ENCODE measurements at regions not wholly inside any gene's neighbourhood (a gene's known extent, or its start where the extent isn't known, plus 50 kb on each side); places are given as distances from the start of the nearest gene placed in this dataset.
"Not testable (repeated sequence)": the region's sequence is repeated elsewhere in the genome, so short reads cannot be mapped to it uniquely, and the experiment has no call there.

DNA sequence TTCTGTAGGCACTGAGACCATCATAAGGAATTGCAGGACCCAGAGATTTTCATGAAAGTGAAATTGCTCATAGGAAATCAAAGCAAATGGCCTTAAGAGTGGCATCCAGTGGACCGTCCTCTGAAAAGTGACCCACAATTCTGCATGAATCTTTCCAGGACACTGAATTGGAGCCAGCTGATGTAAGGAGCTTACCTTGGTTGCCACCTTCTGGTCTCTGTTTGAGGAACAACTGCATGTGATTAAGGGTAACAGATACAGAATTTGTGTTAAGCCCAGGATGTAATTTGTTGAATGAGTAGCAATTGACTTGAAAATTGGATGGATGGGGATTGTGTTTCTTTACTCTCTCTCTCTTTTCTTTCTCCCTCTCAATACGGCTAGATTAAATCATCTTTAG is 49.9 kb upstream of the GAS1 start:
- DNase-seq (ENCODE audit: low read depth in 4 of 4, low spot score in 3 of 4), result no peak

DNA sequence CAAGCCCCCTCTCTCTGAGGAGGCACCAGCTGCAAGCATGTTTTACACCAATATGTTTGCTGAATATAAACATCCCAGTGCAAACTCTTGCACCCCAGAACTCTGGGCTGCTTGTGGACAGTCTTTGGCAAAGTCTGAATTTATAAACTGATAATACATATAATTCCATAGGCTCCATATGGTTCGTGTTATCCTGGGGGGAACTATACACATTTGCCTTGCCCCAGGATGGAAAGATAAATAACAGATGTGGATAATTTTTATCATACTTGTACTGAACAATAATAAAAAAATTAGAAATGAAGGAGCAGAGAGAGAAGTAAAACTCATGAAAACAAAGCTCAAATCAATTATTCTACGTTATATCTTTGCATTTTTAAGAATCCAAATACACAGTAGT is 50.6 kb upstream of the GAS1 start:
- DNase-seq (ENCODE audit: low read depth in 4 of 4, low spot score in 3 of 4), result no peak

DNA sequence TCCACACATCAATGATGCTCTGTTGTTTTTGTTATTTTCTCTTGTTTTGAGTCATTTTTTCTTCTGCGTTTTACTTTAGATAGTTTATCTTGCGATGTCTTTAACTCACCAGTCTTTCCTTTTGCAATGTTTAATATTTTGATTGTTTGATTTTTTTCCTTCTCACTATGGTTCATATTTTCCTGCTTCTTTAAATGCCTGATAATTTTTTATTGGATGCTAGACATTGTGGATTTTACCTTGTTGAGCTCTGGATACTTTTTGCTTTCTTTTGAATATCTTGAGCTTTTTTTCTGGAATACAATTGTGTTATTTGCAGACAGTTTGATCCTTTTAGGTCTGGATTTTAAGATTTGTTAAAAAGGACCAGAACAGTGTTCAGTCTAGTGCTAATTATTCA is 55.2 kb upstream of the GAS1 start:
- no peak for DNase-seq (ENCODE audit: low read depth in 4 of 4, low spot score in 3 of 4)

DNA sequence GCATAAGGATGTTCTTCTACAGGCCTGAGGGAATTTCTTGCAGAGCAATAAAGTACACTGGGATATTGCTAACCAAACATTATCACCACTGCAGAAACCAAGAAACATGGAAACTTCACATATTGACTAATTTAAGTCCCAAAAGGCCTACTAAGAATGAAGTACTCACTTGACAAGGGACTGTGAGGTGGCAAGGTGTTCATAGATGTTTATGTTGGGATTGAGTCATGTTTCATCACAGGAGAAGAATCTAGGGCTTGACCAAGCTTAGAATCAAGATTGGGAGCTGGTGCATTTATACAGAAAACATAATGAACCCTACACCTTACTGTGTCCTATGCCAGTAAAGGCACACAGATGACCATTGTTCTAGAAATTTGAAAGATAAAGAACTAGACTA is 56.7 kb upstream of the GAS1 start:
- DNase-seq (ENCODE audit: low read depth in 4 of 4, low spot score in 3 of 4), result no peak

DNA sequence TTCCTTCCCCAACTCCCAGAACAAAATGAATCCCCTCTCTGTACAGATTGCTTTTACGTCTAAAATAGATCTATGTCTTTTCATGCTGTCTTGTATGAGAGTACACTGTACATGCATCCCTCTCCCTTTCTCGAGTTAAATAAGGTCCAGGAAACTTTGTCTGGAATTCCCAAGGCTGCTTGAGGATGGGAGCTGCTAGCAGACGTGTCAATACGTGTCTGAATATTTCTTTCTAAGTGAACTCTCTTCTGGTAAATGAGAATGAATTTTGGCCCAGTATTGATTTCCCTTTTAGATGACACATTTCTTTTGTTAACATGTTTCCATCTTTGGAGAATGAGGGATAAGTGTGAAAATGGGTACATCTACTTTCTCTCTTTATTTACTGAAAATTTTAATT is 59.6 kb upstream of the GAS1 start:
- no peak for DNase-seq (ENCODE audit: low read depth in 4 of 4, low spot score in 3 of 4)

DNA sequence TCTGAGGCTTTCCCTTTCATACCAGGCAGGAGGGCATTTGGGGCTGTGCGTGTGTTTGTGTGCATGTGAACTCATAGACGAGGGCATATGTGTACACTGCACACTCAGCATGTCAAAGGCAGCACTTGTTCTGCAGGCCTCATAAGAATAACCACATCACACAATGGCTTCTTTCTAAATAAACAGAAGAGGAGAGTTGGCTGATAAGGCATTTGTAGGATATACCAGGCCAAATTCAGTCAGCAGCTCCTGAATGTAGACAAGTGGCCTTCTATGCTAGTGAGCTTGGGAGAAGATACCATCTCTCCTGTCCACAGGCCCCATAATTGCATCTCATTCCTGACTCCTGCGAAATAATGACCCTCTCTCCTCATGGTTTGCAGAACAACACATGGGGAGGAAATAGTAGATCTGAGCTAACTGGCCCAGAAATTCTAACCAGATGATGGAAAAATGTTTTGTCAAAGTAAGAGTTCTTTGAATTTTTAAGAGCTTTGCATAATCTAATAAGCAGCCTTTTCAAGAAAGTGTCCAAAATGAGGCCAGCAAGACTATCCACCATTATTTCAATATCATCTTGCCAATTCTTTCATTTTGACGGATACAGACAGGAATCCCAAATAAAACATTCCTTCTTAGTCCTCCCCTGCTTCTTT is 60.5 kb upstream of the GAS1 start:
- no peak for DNase-seq (ENCODE audit: low read depth in 4 of 4, low spot score in 3 of 4)

DNA sequence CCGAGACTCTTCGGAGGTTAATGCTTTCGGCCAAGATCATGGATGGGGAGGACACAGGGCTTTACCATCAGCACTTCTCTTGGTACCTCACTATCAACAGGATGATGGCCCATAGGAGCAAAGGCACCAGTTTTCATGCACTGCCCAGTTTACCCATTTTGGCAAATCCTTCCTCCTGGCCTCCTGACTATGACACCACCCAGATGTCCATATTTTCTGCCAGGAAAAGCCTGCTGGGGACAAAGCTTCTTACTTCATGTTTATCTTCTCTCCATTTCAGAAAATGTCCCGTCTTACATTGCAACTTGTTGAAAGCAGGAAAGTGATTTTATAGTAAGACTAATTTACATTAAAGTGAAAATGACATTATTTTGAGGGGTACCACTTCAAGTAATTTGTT is 61.4 kb upstream of the GAS1 start:
- DNase-seq (ENCODE audit: low read depth in 4 of 4, low spot score in 3 of 4), result no peak

DNA sequence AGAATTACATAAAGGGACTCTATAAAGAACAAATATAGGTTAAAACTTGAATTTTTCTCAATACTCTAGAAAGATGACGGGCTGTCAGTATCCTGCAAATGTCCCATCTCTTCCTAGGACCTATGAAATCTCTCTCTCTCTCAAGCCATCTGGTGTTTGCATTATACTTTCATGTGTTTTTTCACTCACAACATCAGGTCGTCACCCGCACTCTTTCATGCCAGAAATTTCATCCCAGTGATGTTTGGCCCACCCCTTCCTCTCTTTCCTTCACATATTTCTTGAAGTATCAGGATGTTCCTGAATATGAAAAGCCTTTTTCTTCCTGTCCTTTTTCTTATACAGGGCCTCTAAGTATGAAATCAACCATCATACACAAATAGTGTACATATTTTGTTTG is 63.3 kb upstream of the GAS1 start:
- no peak for DNase-seq (ENCODE audit: low read depth in 4 of 4, low spot score in 3 of 4)

DNA sequence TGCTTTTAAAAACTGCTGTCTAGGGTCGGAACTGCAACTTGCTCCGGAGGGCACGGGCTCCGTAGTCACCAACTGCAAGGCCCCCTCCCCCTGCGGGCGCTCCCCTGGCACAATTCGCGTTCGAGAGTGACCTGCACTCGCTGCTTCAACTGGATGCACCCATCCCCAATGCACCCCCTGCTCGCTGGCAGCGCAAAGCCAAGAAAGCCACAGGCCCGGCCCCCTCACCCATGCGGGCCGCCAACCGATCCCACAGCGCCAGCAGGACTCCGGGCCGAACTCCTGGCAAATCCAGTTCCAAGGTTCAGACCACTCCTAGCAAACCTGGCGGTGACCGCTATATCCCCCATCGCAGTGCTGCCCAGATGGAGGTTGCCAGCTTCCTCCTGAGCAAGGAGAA is 64.2 kb upstream of the GAS1 start:
- no peak for DNase-seq (ENCODE audit: low read depth in 4 of 4, low spot score in 3 of 4)

DNA sequence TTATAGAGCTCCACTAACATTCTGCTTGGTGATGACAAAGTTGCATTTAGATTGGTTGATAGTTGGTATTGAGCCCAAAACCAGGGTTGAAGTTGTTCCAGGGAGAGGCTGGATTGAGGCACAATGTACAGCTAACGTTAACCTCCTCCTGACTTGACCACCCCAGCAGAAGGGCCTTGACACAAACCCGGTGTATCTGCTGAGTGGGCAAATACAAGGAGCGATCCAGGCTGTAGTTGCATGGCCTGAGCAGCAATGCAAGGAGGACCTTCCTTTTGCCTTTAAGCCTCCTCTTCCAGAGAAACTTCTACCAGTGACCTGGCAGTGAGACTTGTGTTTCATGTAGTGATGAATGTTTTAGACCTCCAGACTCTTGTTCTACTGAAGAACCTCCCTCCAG is 66.2 kb upstream of the GAS1 start:
- DNase-seq (ENCODE audit: low read depth in 4 of 4, low spot score in 3 of 4), result no peak

DNA sequence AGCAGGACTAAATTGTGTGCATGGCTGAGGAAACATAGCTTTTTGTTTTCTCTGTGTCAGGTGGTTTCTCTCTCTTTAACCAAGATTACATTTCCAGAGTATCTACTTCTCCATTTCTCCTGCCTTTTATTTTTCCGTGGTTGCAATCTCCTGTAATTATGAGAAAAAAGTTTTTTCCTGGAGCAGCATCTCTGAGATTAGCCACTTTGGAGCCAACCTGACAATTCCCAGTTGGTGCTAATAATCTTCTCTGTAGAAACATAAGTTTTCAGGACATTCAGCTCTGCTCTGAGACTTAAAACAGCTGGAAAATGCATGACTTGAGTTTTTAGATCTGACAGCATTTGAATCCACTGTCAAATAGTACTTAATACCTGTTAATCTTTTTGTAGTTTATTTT is 67.1 kb upstream of the GAS1 start:
- no peak for DNase-seq (ENCODE audit: low read depth in 4 of 4, low spot score in 3 of 4)

DNA sequence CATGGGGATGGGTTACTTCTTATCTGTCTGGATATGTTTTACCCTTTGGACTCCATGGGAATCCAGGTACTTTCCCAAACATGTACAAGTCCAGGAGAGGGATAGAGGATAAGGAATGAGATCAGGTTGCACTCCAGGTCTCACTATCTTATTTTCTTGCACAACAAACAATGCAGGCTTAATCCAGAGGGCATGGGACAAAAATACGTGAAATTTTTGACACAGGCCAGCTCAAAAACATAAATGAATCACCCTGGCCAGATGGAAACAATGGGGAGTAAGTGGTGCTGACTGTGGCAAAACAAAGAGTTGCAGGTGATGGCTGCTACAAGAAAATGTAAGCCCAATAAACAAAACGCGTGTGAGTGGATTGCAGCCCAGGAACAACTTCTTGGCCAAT is 69.4 kb upstream of the GAS1 start:
- DNase-seq (ENCODE audit: low read depth in 4 of 4, low spot score in 3 of 4), result no peak

DNA sequence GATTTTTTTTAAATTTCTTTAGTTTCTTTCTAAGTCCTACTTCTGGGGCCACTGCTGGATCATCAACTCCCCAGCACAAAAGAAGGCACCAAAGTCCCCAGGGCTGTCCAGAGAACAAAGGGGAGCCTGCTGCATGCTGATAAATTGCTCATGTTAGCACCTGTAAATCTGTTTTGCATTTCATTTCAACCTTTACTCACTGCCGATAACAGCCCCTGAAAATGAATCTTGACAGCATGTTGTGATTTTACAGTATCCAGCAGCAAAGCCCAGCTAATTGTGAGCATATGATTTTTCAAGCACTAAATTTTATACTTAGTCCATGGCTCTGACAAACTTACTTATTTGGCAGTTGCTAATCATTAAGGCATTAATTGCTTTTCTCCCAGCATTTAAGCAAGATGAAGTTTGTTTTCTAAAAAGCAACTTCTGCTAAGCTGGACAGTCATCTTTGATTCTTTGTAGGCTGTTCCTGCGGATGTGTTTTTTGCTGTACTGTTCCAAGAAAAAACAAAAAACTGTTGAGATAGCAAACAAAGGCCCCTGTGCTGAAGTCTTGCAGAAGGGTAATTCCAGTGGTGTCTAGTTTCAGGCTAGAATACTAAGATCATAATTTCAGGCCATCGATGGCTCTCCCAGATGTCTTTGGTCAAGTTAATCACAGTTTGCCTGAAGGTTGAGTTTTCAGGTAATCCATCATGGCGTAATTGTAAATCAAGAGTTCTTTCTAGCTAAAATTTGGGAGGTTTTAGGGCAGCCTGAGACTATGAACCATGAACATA is 73.1 kb upstream of the GAS1 start:
- no peak for DNase-seq (ENCODE audit: low read depth in 4 of 4, low spot score in 3 of 4)

DNA sequence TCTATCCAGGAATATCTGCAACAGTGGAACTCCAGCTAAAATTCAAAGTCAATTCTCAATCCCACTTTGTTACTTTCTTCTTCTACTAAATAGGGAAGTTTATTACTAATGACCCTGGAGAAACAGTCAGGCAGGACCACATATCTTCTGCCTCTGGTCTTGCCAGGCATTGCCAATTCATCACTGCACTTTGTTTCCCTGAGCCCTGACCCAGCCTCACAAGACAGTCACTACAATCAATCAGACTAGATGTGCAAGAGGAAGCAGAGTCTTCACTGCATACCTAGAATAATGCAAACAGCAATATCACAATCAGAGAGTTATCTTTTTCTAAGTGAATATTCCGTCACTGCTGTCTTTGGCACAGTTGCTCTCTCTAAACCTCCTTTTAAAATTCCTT is 74.9 kb upstream of the GAS1 start:
- no peak for DNase-seq (ENCODE audit: low read depth in 4 of 4, low spot score in 3 of 4)

DNA sequence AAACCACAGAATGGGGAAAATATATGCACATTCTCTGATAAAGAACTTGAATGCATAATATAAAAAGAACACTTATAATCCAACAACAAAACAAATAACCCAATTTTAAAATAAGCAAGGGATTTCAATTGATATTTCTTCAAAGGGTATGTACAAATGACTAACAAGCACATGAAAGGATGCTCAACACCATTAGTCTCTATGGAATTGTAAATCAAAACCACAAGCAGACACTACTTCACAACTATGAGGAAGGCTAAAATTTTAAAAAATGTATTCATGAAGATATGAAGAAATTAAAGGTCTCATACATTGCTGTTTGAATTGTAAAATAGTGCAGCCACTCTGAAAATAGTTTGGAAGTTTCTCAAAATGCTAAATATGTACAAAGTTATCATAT is 78.9 kb upstream of the GAS1 start:
- DNase-seq (ENCODE audit: low read depth in 4 of 4, low spot score in 3 of 4), result no peak

DNA sequence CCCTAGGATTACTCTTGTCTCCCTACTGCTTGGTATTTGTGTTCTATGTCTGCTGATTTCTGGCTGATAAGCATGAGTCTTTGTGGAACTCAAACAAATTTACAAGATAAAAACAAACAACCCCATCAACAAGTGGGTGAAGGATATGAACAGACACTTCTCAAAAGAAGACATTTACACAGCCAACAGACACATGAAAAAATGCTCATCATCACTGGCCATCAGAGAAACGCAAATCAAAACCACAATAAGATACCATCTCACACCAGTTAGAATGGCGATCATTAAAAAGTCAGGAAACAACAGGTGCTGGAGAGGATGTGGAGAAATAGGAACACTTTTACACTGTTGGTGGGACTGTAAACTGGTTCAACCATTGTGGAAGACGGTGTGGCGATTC is 81.5 kb upstream of the GAS1 start:
- DNase-seq (ENCODE audit: low read depth in 4 of 4, low spot score in 3 of 4), result not testable (repeated sequence)

DNA sequence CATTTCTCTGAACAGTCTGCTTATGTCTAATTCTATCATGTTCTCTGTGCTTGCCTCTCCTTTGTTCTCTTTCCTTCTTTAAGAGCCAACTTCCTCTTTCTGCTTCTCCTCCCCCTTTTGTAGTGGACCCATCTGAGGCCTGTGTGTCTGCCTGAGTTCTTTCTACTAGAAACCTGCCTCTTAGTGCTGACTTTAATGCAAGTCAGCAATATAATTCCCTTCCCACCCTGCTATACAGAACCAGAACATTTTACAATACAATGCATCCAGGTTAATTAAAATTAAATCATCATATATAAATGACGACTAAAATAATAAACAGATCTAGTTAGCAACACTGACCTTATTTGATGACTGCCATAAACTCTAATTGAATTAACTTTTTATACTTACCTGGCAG is 82.6 kb upstream of the GAS1 start:
- DNase-seq (ENCODE audit: low read depth in 4 of 4, low spot score in 3 of 4), result no peak

DNA sequence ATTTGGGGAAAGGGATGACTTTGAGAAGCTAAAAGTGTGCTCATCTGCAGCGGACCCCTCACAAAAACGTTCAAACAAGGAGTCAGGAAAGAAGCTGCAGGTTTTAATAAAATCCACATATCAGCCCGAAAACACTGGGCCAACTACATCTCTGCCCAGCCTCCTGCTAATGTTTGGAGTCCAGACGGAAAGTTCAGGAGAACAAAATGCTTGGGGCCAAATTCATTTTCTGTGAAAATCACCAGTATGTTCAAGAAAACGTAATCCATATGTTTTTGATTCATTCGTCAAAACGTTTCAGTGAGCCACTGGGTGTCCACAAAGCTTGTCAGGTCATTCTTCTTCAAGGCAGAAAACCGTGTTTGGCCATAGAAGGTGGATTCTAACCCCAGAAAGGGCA is 87.5 kb upstream of the GAS1 start:
- DNase-seq (ENCODE audit: low read depth in 4 of 4, low spot score in 3 of 4), result no peak

DNA sequence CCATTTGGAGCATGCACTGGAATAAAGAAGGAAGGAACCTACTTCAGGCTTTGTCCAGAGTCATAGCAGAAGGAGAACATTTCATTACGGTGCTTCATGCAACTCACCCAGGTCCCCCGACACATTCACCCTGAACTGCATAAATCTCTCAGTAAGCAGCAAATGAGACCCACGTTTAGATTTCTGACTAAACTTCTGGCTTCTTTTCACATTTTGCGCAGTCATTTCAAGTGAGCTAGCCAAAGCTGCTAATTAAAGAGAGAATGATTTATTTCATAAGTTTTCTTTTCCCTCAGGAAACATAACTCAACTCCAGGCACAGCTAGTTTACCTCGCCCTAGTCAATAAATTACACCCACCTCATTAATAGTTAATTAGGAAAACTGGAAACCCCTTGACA is 88.6 kb upstream of the GAS1 start:
- DNase-seq (ENCODE audit: low read depth in 4 of 4, low spot score in 3 of 4), result peak in 2 of 4 donors; percentile 14 to 52

DNA sequence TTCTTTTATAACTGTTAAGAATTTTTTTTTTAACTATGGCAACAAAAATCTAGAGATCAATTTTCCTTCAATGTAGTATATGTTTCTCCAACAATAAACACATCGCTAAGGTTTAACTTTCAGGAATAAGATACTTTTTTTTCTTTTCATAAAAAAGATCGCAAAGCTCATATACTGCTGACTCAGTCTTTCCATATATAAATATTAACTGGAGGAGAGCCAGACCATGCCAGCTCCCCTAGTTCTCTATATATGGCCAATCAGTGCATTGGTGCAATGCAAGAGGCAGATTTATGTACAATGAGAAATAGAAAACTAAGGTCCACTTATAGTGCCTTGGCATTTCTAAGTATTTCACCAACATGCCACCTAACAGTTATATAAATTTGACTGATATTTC is 89.2 kb upstream of the GAS1 start:
- DNase-seq (ENCODE audit: low read depth in 4 of 4, low spot score in 3 of 4), result no peak

DNA sequence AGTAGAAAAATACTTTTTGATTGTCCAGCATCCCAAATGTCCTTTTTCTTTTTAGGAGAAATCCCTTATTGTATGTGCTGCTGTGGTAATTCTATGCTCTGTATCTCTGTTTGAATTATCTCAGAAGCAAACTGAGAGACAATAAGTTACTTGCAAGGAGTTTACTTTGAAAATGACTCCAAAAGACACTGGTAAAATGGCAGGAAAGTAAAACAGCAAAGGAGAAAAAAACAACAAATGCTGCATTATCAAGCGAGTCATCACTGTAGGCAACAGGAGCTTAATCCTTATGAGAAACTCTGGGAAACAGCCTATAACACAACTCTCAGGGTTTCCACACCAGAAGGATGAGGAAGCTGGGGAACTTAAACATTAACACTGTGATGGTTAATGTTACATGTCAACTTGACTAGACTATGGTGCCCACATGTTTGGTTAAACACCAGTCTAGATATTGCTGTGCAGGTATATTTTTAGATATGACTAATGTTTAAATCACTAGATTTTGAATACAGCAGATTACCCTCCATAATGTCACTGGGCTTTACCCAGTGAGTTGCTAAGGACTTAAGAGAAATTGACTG is 92.6 kb upstream of the GAS1 start:
- no peak for DNase-seq (ENCODE audit: low read depth in 4 of 4, low spot score in 3 of 4)

DNA sequence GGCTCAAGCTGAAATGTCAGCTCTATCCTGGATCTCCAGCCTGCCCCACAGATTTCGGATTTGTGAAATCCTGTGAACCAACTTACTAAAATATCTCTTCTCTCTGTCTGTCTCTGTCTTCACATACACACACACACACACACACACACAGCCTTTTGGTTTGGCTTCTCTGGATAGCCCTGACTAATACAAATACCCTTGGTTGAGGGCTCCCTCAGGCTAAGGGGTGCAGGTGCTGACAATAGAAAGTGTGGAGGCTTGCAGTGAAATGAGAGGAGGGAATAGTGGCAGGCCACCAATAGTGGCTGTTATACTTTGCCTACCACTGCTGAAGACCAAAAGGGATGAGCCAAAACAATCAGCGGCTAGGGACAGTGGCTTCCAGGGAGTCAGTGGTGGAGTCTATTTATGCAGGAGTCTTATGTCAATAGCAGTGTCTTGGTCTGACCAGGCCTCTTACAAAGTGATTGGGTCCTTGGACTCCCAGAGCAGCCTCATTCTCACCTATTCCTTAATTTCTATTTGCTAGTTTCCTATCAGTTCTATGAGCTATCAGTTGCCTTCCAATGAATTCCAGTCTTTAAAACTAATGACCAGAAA is 93.2 kb upstream of the GAS1 start:
- DNase-seq (ENCODE audit: low read depth in 4 of 4, low spot score in 3 of 4), result no peak

Measured in left renal pelvis (tissue), 4 donors.